ENCODE measurements at regions not wholly inside any gene's neighbourhood (a gene's known extent, or its start where the extent isn't known, plus 50 kb on each side); places are given as distances from the start of the nearest gene placed in this dataset.
A peak's percentile ranks its signal among the peaks of the same experiment; 100 is the strongest.

DNA sequence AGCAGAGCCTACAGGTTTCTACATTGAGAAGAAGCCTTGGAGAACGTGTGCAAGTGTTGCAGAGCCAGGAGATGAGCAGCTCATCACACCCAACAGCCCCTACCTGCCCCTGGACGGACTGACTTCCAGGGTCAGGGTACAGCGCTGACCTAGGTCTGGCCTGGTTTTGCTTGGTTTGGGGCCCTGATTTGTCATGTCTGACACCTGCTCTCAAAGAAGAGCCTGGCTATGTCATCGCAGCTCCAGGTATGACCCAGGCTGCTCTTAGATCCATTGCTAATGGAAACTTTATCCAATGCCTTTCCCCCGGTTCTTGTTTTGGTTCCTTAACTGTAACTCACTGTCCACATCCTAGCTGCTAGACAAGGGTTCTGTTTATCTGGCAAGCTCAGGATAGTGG, 149.5 kb downstream of the CXCL12 start:
- Histone ChIP-seq H3K4me3 (ENCODE audit: low read depth, low read length) (no peak overlapping the region), H3K36me3 (replicated peaks) (no peaks in the 10 kb centered on the region), H3K27me3 (replicated peaks) (no peaks in the 10 kb centered on the region), H3K27ac (no peak overlapping the region)
- no peak for TF ChIP-seq CTCF (IDR thresholded peaks at IDR 0.05; ENCODE audit: low read depth, low read length, missing control alignments)
- in situ Hi-C loops (cut with HindIII; ENCODE audit: low pct_ligation_motif_present, low sequenced_read_pairs): no loop called here
- DNase-seq: no peak

DNA sequence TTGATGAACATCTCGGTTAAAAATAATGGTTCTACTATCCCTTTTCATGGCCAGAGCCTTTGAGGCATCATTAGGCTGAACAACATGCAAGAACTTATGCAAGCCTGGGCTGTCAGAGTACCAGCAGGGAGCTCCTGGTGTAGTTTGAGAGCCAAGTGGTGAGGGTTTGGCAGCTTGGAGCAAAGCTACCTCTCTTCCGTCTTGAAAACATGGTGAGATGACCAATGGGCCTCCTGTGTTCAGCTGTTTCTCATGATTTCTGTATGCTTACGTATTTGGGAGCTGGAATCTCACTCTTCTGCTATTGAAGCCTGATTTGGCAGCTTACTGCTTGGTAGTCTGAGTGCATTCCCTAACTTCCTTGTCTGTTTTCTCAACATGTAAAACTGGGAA, 150.4 kb downstream of the CXCL12 start:
- Histone ChIP-seq H3K4me3 (ENCODE audit: low read depth, low read length) (no peak overlapping the region), H3K36me3 (replicated peaks) (no peaks in the 10 kb centered on the region), H3K27ac (no peak overlapping the region), H3K27me3 (replicated peaks) (no peaks in the 10 kb centered on the region)
- in situ Hi-C loops (cut with HindIII; ENCODE audit: low pct_ligation_motif_present, low sequenced_read_pairs): no loop called here
- no peak for TF ChIP-seq CTCF (IDR thresholded peaks at IDR 0.05; ENCODE audit: low read depth, low read length, missing control alignments)
- DNase-seq: no peak

GRCh38 chr10:44233561-44234482, 151.1 kb downstream of the CXCL12 start:
- TF ChIP-seq CTCF (IDR thresholded peaks at IDR 0.05; ENCODE audit: low read depth, low read length, missing control alignments): no peak

GRCh38 chr10:44217274-44217820, 167.6 kb downstream of the CXCL12 start:
- H3K27ac ChIP-seq: no peak overlapping the region
- in situ Hi-C loops (cut with HindIII; ENCODE audit: low pct_ligation_motif_present, low sequenced_read_pairs): no loop called here
- no peak for DNase-seq
- no peaks in the 10 kb centered on the region for H3K36me3 ChIP-seq (replicated peaks)
- no peak overlapping the region for H3K4me3 ChIP-seq (ENCODE audit: low read depth, low read length)
- H3K27me3 ChIP-seq (replicated peaks): no peaks in the 10 kb centered on the region
- TF ChIP-seq CTCF (IDR thresholded peaks at IDR 0.05; ENCODE audit: low read depth, low read length, missing control alignments): no peak

More at GRCh38 chr10:44233561-44234482, 151.1 kb downstream of the CXCL12 start:
- DNase-seq: peak; percentile 36
- in situ Hi-C loops (cut with HindIII; ENCODE audit: low pct_ligation_motif_present, low sequenced_read_pairs): no loop called here
- Histone ChIP-seq H3K27ac (no peak overlapping the region), H3K27me3 (replicated peaks) (no peaks in the 10 kb centered on the region), H3K4me3 (ENCODE audit: low read depth, low read length) (no peak overlapping the region), H3K36me3 (replicated peaks) (no peaks in the 10 kb centered on the region)

DNA sequence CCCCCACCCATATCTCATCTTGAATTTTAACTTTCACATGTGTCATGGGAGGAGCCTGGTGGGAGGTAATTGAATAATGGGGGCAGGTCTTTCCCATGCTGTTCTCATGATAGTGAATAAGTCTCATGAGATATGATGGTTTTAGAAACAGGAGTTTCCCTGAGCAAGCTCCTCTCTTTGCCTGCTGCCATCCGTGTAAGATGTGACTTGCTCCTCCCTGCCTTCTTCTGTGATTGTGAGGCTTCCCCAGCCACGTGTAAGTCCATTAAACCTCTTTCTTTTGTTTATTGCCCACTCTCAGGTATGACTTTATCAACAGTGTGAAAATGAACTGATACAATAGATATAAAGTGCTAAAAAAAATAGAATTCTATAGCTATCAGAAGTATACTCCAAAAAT, 168.8 kb downstream of the CXCL12 start:
- in situ Hi-C loops (cut with HindIII; ENCODE audit: low pct_ligation_motif_present, low sequenced_read_pairs): no loop called here
- Histone ChIP-seq H3K27me3 (replicated peaks) (no peaks in the 10 kb centered on the region), H3K4me3 (ENCODE audit: low read depth, low read length) (no peak overlapping the region), H3K36me3 (replicated peaks) (no peaks in the 10 kb centered on the region), H3K27ac (no peak overlapping the region)
- no peak for DNase-seq
- TF ChIP-seq CTCF (IDR thresholded peaks at IDR 0.05; ENCODE audit: low read depth, low read length, missing control alignments): no peak

Data from brain microvascular endothelial cell (primary cell).